ENCODE measurements at regions not wholly inside any gene's neighbourhood (a gene's known extent, or its start where the extent isn't known, plus 50 kb on each side); places are given as distances from the start of the nearest gene placed in this dataset.

GRCh38 chr13:75072368-75072767 is 409.6 kb downstream of the TBC1D4 start:
- Histone ChIP-seq H3K4me3 (replicated peaks in 1 of 3; ENCODE audit: insufficient read depth in 1 of 3, low read depth in 2 of 3, low read length in 3 of 3) (no peak overlapping the region), H3K4me1 (ENCODE audit: insufficient read depth, low read length) (no peaks in the 10 kb centered on the region), H3K36me3 (replicated peaks in 1 of 2; ENCODE audit: control insufficient read depth in 1 of 2, insufficient read depth in 2 of 2, low read length in 2 of 2) (no peaks in the 10 kb centered on the region), H3K4me2 (ENCODE audit: low read depth, low read length) (no peak overlapping the region), H3K79me2 (ENCODE audit: insufficient read depth, low read length) (no peaks in the 10 kb centered on the region), H3K27ac (ENCODE audit: extremely low read length, insufficient read depth, low read length) (no peak overlapping the region), H2AFZ (ENCODE audit: low read length) (no peak overlapping the region), H4K20me1 (ENCODE audit: insufficient read depth, low read length) (no peaks in the 10 kb centered on the region), H3K9ac (ENCODE audit: insufficient read depth, low read depth, low read length) (no peak overlapping the region), H3K9me3 (ENCODE audit: low read length) (no peaks in the 10 kb centered on the region), H3K27me3 (ENCODE audit: control insufficient read depth in 1 of 2, insufficient read depth in 2 of 2, low read length in 2 of 2) (no peaks in the 10 kb centered on the region; a peak in 1 of 5 replicates)
- ATAC-seq = no peak
- in situ Hi-C loops (cut with HindIII; ENCODE audit: extremely low pct_ligation_motif_present, low pct_unique_long_range_greater_than_20kb) (no loop called here), intact Hi-C loops (cut with micrococcal nuclease; ENCODE audit: unreplicated experiment) (no loop called here)
- ChIA-PET POLR2A (no interaction called here), CTCF (ENCODE audit: low intra/inter-chr PET ratio, low total read pairs) (no interaction called here)
- DNase-seq (ENCODE audit: low spot score) = no peak
- no TSS peak for BruUV-seq (replicated peaks)
- TF ChIP-seq ZNF101 (CRISPR knock-in tag; IDR thresholded peaks at IDR 0.05; ENCODE audit: borderline replicate concordance, low read depth) (no peak), RAD21 (CRISPR knock-in tag; IDR thresholded peaks at IDR 0.05) (no peak), HNRNPUL1 (IDR thresholded peaks at IDR 0.05; ENCODE audit: low read depth, low read length) (no peak), MEIS2 (CRISPR knock-in tag; IDR thresholded peaks at IDR 0.05) (no peak), SNAPC2 (CRISPR knock-in tag; IDR thresholded peaks at IDR 0.05) (no peak), IRF9 (CRISPR knock-in tag; IDR thresholded peaks at IDR 0.05; ENCODE audit: borderline replicate concordance) (no peak), ZNF678 (CRISPR knock-in tag; IDR thresholded peaks at IDR 0.05) (no peak), SOX13 (IDR thresholded peaks at IDR 0.05) (no peak), SOX13 (CRISPR knock-in tag; conservative IDR thresholded peaks at IDR 0.05 in 1 of 2, IDR thresholded peaks at IDR 0.05 in 1 of 2) (no peak), ZNF788 (CRISPR knock-in tag; IDR thresholded peaks at IDR 0.05; ENCODE audit: borderline replicate concordance) (no peak), ZNF562 (CRISPR knock-in tag; IDR thresholded peaks at IDR 0.05; ENCODE audit: borderline replicate concordance) (no peak), ZNF224 (CRISPR knock-in tag; IDR thresholded peaks at IDR 0.05) (no peak), IRX3 (CRISPR knock-in tag; IDR thresholded peaks at IDR 0.05; ENCODE audit: borderline replicate concordance, low read depth) (no peak), TFDP1 (CRISPR knock-in tag; IDR thresholded peaks at IDR 0.05; ENCODE audit: borderline replicate concordance) (no peak), REPIN1 (CRISPR knock-in tag; IDR thresholded peaks at IDR 0.05; ENCODE audit: borderline replicate concordance, low read depth) (no peak), DDIT3 (CRISPR knock-in tag; IDR thresholded peaks at IDR 0.05) (no peak)
- FAIRE-seq = no peak
